Vagina (tissue), 2 donors: ENCODE measurements at regions not wholly inside any gene's neighbourhood (a gene's known extent, or its start where the extent isn't known, plus 50 kb on each side); places are given as distances from the start of the nearest gene placed in this dataset.

Experiments
- CTCF ChIP-seq, 3 experiments: fragments of 450-650 bp in 2 of 3; fragments of 200-600 bp in 1 of 3; sonication (generic) in 1 of 3; IDR thresholded peaks; one replicate each; pipeline ENCODE4 v1.5.1; 2017 to 2019; ENCODE audit warnings: antibody characterized with exemption in 3 of 3, mild to moderate bottlenecking in 2 of 3, moderate library complexity in 2 of 3
- POLR2AphosphoS5 ChIP-seq, 2 donors: sonication (generic); formaldehyde crosslinking; IDR thresholded peaks; one replicate each; pipeline ENCODE4 v1.9.0; 2017; ENCODE audit warnings: antibody characterized with exemption in 2 of 2, mild to moderate bottlenecking in 2 of 2, low read depth in 1 of 2; ENCODE audit not compliant: insufficient read depth in 1 of 2

DNA sequence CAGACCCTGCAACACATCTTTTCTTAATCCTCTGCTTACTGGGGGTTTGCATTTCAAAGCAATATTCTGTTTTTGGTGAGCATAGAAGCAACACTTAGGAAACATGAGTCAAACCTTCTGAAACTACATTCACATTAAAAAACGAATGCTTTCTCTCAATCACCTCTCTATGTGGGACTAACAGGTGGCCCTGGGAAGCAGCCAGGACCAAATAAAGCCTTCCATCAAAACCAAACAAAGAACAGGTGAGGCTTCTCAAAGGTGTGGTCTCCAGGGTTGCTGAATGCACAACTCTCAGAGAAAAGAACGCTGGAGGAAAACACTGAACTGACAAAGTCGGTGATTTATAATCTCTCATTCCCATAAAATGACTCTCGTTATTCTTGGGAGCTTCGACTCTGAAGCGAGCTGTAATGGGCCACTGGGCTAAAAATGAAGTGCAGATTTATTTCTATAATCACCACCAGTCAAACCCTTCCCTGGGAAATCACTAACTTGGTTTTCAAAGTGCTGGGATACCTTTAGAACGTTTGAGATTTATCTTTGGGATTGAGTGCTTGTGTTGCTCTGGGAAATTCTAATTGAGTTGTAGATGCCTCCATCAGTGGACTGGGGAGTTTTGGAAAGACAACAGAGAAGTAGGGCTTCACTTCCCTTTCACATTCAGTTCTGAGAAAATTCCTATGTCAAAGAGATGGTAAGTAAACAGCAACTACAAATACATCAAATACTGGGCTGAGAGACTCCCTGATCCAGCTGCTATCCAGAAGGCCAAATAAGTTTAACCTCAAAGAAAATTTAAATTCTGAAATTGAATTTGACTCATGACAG, 262.0 kb upstream of the TMPO start:
- TF ChIP-seq CTCF (IDR thresholded peaks at IDR 0.05) (no peak), POLR2AphosphoS5 (IDR thresholded peaks at IDR 0.05; ENCODE audit: insufficient read depth in 1 of 2, low read depth in 1 of 2) (no peak)
